Nephron progenitor cell (in vitro differentiated cells): ENCODE measurements at regions not wholly inside any gene's neighbourhood (a gene's known extent, or its start where the extent isn't known, plus 50 kb on each side); places are given as distances from the start of the nearest gene placed in this dataset.

Experiments
- DNase-seq: peaks from one replicate; pipeline ENCODE4 v3.0.0; 2021
- H3K27ac Mint-ChIP-seq: 2 replicates; pipeline ENCODE4 v1.8.0; 2021; ENCODE audit warnings: mild to moderate bottlenecking, moderate library complexity, mixed read lengths
- H3K27me3 Mint-ChIP-seq: 2 replicates; pipeline ENCODE4 v1.8.0; 2021; ENCODE audit warnings: mild to moderate bottlenecking, low read depth, mixed read lengths; ENCODE audit not compliant: poor library complexity
- H3K36me3 Mint-ChIP-seq: 2 replicates; pipeline ENCODE4 v1.8.0; 2021; ENCODE audit warnings: low read depth, mixed read lengths
- H3K4me1 Mint-ChIP-seq: 2 replicates; pipeline ENCODE4 v1.8.0; 2021; ENCODE audit warnings: mixed read lengths
- H3K4me3 Mint-ChIP-seq: 2 replicates; pipeline ENCODE4 v1.8.0; 2021; ENCODE audit warnings: mild to moderate bottlenecking, moderate library complexity, mixed read lengths
- H3K9me3 Mint-ChIP-seq: 2 replicates; pipeline ENCODE4 v1.8.0; 2021; ENCODE audit warnings: mild to moderate bottlenecking, moderate library complexity, mixed read lengths
- CTCF ChIP-seq: fragments of 200-600 bp; sonication (generic); IDR thresholded peaks from 2 replicates; pipeline ENCODE4 v1.5.0; 2021; ENCODE audit warnings: antibody characterized with exemption

DNA sequence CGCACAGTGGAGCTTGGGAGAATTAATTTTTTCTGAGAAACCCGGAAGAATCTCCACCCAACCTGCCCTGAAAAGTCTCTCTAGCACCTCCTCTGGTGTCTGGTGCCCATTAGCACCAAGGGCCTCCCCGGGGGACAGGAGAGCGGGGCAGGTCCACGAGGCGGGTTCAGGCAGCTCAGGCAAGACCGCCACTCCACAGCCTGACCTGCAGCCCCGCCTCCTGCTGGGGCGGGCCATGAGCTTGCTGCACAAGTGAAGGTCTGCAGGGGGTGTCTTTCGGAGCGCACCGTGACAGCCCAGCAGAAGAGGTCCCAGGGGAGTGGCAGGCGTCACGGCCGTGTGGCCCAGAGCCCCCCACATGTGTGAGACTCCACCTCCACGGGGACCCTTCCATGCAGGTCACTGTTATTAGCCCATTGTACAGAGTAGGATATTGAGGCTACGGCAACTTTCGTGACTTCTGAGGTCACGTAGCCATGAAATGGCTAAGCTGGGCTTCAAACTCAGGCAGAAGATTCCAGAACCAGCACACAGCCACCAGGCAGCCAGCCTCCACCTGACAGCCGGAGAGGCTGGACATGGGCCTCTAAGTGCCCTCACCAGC lies 63.9 kb upstream of the SLCO4A1 start:
- Mint-ChIP-seq H3K36me3 (no peaks in the 10 kb centered on the region), H3K9me3 (no peaks in the 10 kb centered on the region), H3K4me1 (peaks cover 18% of the 10 kb centered on the region), H3K4me3 (no peak overlapping the region), H3K27ac (no peak overlapping the region), H3K27me3 (peaks cover 47% of the 10 kb centered on the region)
- TF ChIP-seq CTCF, result no peak
- DNase-seq, result no peak

DNA sequence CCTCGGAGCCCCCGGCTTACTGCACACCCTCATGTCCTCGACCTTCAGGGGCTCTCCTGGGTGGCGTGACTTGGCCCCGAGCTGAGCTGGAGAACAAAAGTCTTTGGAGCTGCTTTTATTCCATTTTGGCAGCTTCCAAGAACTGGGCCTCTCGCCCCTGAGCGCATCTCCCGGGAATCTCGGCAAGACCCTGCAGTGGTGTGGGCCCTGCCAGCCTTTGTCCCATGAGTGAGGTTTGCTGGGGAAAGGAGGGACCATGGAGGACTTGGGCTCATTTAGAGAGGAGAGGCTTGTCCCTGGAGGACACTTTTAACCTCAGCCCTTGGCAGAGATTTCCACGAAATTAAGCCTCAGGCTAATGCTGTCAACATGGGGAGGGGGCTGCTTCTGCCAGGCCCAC lies 62.3 kb upstream of the SLCO4A1 start:
- no peak overlapping the region for H3K4me3 Mint-ChIP-seq
- no peak for TF ChIP-seq CTCF
- H3K27me3 Mint-ChIP-seq, result peaks cover 53% of the 10 kb centered on the region

DNA sequence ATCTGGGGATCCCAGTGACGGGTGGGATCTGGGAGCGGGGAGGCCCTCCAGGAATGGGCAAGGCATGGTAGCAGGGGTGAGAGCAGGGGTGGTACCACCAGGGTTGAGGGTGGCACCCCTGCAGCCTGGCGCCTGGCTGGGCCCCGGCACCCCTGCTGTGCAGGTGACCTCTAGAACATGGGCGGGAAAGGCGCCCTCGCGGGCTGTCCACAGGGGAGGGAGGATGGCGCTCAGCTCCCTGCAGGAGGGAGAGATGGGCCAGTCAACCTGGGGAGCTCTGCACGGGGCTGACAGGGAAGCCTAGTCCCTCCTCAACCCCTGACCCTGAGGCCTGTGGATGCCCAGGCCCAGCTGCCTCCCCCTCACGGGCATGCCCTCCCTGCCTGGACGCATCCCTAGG lies 61.6 kb upstream of the SLCO4A1 start:
- DNase-seq, result no peak
- H3K4me1 Mint-ChIP-seq, result peaks cover 31% of the 10 kb centered on the region
- no peaks in the 10 kb centered on the region for H3K9me3 Mint-ChIP-seq
- no peak overlapping the region for H3K27ac Mint-ChIP-seq
- peaks cover 52% of the 10 kb centered on the region for H3K27me3 Mint-ChIP-seq
- H3K36me3 Mint-ChIP-seq, result no peaks in the 10 kb centered on the region
- H3K4me3 Mint-ChIP-seq, result no peak overlapping the region
- no peak for TF ChIP-seq CTCF

More for the DNA sequence above, 62.3 kb upstream of the SLCO4A1 start:
- no peaks in the 10 kb centered on the region for H3K36me3 Mint-ChIP-seq
- no peak overlapping the region for H3K27ac Mint-ChIP-seq
- H3K9me3 Mint-ChIP-seq, result no peaks in the 10 kb centered on the region
- DNase-seq, result no peak
- peaks cover 26% of the 10 kb centered on the region for H3K4me1 Mint-ChIP-seq

GRCh38 chr20:62581308-62581707 lies 61.0 kb upstream of the SLCO4A1 start:
- TF ChIP-seq CTCF, result no peak
- Mint-ChIP-seq H3K4me3 (no peak overlapping the region), H3K4me1 (peaks cover 31% of the 10 kb centered on the region), H3K27me3 (peaks cover 53% of the 10 kb centered on the region), H3K27ac (no peak overlapping the region), H3K9me3 (no peaks in the 10 kb centered on the region), H3K36me3 (no peaks in the 10 kb centered on the region)
- DNase-seq, result no peak

GRCh38 chr20:62581806-62582205 lies 60.5 kb upstream of the SLCO4A1 start:
- Mint-ChIP-seq H3K36me3 (no peaks in the 10 kb centered on the region), H3K9me3 (no peaks in the 10 kb centered on the region), H3K27me3 (peaks cover 53% of the 10 kb centered on the region), H3K4me1 (peaks cover 31% of the 10 kb centered on the region), H3K27ac (no peak overlapping the region), H3K4me3 (no peak overlapping the region)
- no peak for TF ChIP-seq CTCF
- no peak for DNase-seq

- Mint-ChIP-seq H3K9me3 (no peaks in the 10 kb centered on the region), H3K36me3 (no peaks in the 10 kb centered on the region), H3K27me3 (peaks cover 58% of the 10 kb centered on the region), H3K27ac (no peak overlapping the region), H3K4me1 (peaks cover 31% of the 10 kb centered on the region), H3K4me3 (no peak overlapping the region)
- no peak for TF ChIP-seq CTCF
- no peak for DNase-seq
Measured at GRCh38 chr20:62583424-62583920, 58.8 kb upstream of the SLCO4A1 start.
